ENCODE measurements at regions not wholly inside any gene's neighbourhood (a gene's known extent, or its start where the extent isn't known, plus 50 kb on each side); places are given as distances from the start of the nearest gene placed in this dataset.

GRCh38 chr12:90099288-90099687 lies 390.6 kb upstream of the ATP2B1 start:
- no peak overlapping the region for H3K27ac Mint-ChIP-seq
- no peaks in the 10 kb centered on the region for H3K27me3 Mint-ChIP-seq (ENCODE audit: low read depth)
- no peaks in the 10 kb centered on the region for H3K9me3 Mint-ChIP-seq
- no peak overlapping the region for H3K4me3 Mint-ChIP-seq
- no peaks in the 10 kb centered on the region for H3K36me3 Mint-ChIP-seq
- H3K4me1 Mint-ChIP-seq, result peaks cover 46% of the 10 kb centered on the region
- DNase-seq (ENCODE audit: low spot score in 2 of 2, unreplicated experiment in 2 of 2), result no peak
- TF ChIP-seq, protein P1, sequence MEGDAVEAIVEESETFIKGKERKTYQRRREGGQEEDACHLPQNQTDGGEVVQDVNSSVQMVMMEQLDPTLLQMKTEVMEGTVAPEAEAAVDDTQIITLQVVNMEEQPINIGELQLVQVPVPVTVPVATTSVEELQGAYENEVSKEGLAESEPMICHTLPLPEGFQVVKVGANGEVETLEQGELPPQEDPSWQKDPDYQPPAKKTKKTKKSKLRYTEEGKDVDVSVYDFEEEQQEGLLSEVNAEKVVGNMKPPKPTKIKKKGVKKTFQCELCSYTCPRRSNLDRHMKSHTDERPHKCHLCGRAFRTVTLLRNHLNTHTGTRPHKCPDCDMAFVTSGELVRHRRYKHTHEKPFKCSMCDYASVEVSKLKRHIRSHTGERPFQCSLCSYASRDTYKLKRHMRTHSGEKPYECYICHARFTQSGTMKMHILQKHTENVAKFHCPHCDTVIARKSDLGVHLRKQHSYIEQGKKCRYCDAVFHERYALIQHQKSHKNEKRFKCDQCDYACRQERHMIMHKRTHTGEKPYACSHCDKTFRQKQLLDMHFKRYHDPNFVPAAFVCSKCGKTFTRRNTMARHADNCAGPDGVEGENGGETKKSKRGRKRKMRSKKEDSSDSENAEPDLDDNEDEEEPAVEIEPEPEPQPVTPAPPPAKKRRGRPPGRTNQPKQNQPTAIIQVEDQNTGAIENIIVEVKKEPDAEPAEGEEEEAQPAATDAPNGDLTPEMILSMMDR (IDR thresholded peaks at IDR 0.05; ENCODE audit: unreplicated experiment), result no peak

GRCh38 chr12:90098132-90098779 lies 389.6 kb upstream of the ATP2B1 start:
- H3K36me3 Mint-ChIP-seq, result no peaks in the 10 kb centered on the region
- H3K4me3 Mint-ChIP-seq, result no peak overlapping the region
- H3K4me1 Mint-ChIP-seq, result peaks cover 43% of the 10 kb centered on the region
- no peak for DNase-seq (ENCODE audit: low spot score in 2 of 2, unreplicated experiment in 2 of 2)
- H3K27me3 Mint-ChIP-seq (ENCODE audit: low read depth), result no peaks in the 10 kb centered on the region
- TF ChIP-seq, protein P1 (IDR thresholded peaks at IDR 0.05; ENCODE audit: unreplicated experiment), result no peak
- H3K27ac Mint-ChIP-seq, result peak overlapping the region; percentile 34
- H3K9me3 Mint-ChIP-seq, result no peaks in the 10 kb centered on the region

- H3K36me3 Mint-ChIP-seq, result peaks cover 2% of the 10 kb centered on the region
- no peaks in the 10 kb centered on the region for H3K9me3 Mint-ChIP-seq
- H3K4me3 Mint-ChIP-seq, result no peak overlapping the region
- H3K27ac Mint-ChIP-seq, result no peak overlapping the region
- DNase-seq (ENCODE audit: low spot score in 2 of 2, unreplicated experiment in 2 of 2), result no peak
- TF ChIP-seq, protein P1 (IDR thresholded peaks at IDR 0.05; ENCODE audit: unreplicated experiment), result no peak
- H3K4me1 Mint-ChIP-seq, result peaks cover 16% of the 10 kb centered on the region
- H3K27me3 Mint-ChIP-seq (ENCODE audit: low read depth), result no peaks in the 10 kb centered on the region
Measured at GRCh38 chr12:90091809-90092208, 383.2 kb upstream of the ATP2B1 start.

DNA sequence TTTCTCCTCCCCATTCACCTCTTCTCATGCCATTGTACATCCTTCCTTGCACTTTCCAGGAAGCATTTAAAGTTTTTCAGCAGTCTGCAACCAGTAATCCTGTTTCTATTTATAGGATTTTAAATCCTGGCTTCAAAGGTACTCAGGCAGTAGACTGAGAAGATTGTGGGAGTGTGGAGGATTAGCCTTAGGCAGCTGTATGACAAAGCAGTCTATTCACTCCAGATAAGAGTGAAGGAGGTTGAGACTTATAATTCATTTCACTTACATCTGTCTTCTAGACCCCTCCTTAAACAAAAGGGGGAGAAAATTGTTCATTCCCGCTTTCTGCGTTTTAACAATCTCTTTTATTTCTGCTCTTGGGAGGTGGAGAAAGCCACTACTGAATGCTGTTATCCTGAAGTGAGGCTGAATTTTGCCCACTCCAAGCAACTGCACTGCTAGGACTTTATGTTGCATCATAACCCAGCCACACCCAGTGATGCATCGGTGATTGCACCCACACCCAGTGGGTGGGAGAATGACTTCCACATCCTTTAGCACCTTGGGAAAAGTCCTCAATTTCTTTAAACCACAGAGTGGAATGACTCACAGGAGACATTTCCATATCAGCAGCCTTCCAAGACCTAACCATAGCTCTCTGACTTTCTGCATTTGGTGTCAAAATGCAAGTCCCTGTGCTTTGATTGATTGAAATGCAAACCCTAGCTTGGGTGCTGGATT lies 382.5 kb upstream of the ATP2B1 start:
- no peaks in the 10 kb centered on the region for H3K9me3 Mint-ChIP-seq
- H3K4me3 Mint-ChIP-seq, result no peak overlapping the region
- no peaks in the 10 kb centered on the region for H3K27me3 Mint-ChIP-seq (ENCODE audit: low read depth)
- peaks cover 19% of the 10 kb centered on the region for H3K4me1 Mint-ChIP-seq
- TF ChIP-seq, protein P1 (IDR thresholded peaks at IDR 0.05; ENCODE audit: unreplicated experiment), result no peak
- H3K36me3 Mint-ChIP-seq, result peaks cover 2% of the 10 kb centered on the region
- DNase-seq (ENCODE audit: low spot score in 2 of 2, unreplicated experiment in 2 of 2), result no peak
- peak overlapping the region; percentile 42 for H3K27ac Mint-ChIP-seq

DNA sequence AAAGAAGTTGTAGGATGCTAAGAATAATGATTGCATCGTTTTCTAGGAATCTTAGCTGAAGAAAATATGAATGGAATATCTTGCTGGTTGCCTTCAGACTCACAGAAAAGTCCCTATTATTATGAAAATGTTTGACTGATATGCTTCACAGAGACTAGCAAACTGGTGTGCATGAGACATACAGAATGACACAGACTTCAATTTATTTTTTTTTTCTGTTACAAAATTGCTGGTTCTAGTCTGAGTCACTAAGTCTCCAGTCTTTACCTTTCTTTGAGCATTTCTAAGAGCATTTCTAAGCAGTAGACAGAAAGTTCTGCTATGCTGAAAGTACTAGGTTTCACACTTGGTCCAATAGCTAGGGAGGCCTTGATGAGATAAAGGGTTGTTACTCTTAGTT lies 377.6 kb upstream of the ATP2B1 start:
- Mint-ChIP-seq H3K27ac (no peak overlapping the region), H3K9me3 (peaks cover 3% of the 10 kb centered on the region), H3K27me3 (ENCODE audit: low read depth) (no peaks in the 10 kb centered on the region), H3K4me3 (no peak overlapping the region), H3K4me1 (peaks cover 31% of the 10 kb centered on the region), H3K36me3 (peaks cover 2% of the 10 kb centered on the region)
- TF ChIP-seq, protein P1 (IDR thresholded peaks at IDR 0.05; ENCODE audit: unreplicated experiment), result no peak
- no peak for DNase-seq (ENCODE audit: low spot score in 2 of 2, unreplicated experiment in 2 of 2)

All from mesothelial cell of epicardium (in vitro differentiated cells).